Activated CD8-positive, alpha-beta T cell treated with anti-CD3 and anti-CD28 coated beads, Interleukin-2, amount 10 ng/mL, durations not matched to agents 7 days and 5 days (primary cell): ENCODE measurements at regions not wholly inside any gene's neighbourhood (a gene's known extent, or its start where the extent isn't known, plus 50 kb on each side); places are given as distances from the start of the nearest gene placed in this dataset.

ENCODE experiments used
- ATAC-seq: fragments of 150-1000 bp; cut with Tn5 transposase; one replicate; pipeline ENCODE4 v1.10.0; 2021; ENCODE audit warnings: moderate library complexity
- CTCF ChIA-PET: fragments of 350-600 bp; sonication (Branson Sonifier 250); formaldehyde crosslinking; loops from one replicate; lab custom pipeline; 2021; ENCODE audit warnings: antibody characterized with exemption; lab: Charles Lee
- POLR2A ChIA-PET: fragments of 350-600 bp; sonication (Branson Sonifier 250); formaldehyde crosslinking; loops from one replicate; lab custom pipeline; 2021; ENCODE audit warnings: antibody characterized with exemption; lab: Charles Lee
- DNase-seq: peaks from one replicate; pipeline ENCODE4 v3.0.0-alpha.2; 2020
- H3K27ac Mint-ChIP-seq: one replicate; pipeline ENCODE4 v1.8.0; 2021; ENCODE audit warnings: mild to moderate bottlenecking, mixed read lengths
- H3K27me3 Mint-ChIP-seq: one replicate; pipeline ENCODE4 v1.8.0; 2021; ENCODE audit warnings: low read depth, mixed read lengths
- H3K36me3 Mint-ChIP-seq: one replicate; pipeline ENCODE4 v1.8.0; 2021; ENCODE audit warnings: low read depth, mixed read lengths
- H3K4me1 Mint-ChIP-seq: one replicate; pipeline ENCODE4 v1.8.0; 2021; ENCODE audit warnings: low read depth, mixed read lengths
- H3K4me3 Mint-ChIP-seq: one replicate; pipeline ENCODE4 v1.8.0; 2021; ENCODE audit warnings: mild to moderate bottlenecking, mixed read lengths
- H3K9me3 Mint-ChIP-seq: one replicate; pipeline ENCODE4 v1.8.0; 2022; ENCODE audit warnings: mixed read lengths; ENCODE audit not compliant: insufficient read depth

- Mint-ChIP-seq H3K27me3 (peaks cover 17% of the 10 kb centered on the region), H3K9me3 (no peaks in the 10 kb centered on the region), H3K4me1 (peaks cover 30% of the 10 kb centered on the region), H3K4me3 (no peak overlapping the region), H3K36me3 (no peaks in the 10 kb centered on the region), H3K27ac (no peak overlapping the region)
- POLR2A ChIA-PET = no interaction called here
- CTCF ChIA-PET = no interaction called here
- ATAC-seq (no peak), DNase-seq (no peak)
These were observed 128.6 kb upstream of the SPACA1 start for GRCh38 chr6:87919001-87919400.

- H3K27ac Mint-ChIP-seq = no peak overlapping the region
- peaks cover 32% of the 10 kb centered on the region for H3K4me1 Mint-ChIP-seq
- H3K36me3 Mint-ChIP-seq = no peaks in the 10 kb centered on the region
- H3K9me3 Mint-ChIP-seq = no peaks in the 10 kb centered on the region
- peaks cover 17% of the 10 kb centered on the region for H3K27me3 Mint-ChIP-seq
- H3K4me3 Mint-ChIP-seq = no peak overlapping the region
- CTCF ChIA-PET = interaction anchor here (0.9 kb wide), 1 partner anchor 10 kb away, joined by 4 read pairs; no protein-coding TSS in a partner anchor
- POLR2A ChIA-PET = interaction anchor here (0.9 kb wide), 1 partner anchor 11 kb away, joined by 3 read pairs; no protein-coding TSS in a partner anchor
- ATAC-seq = no peak
- no peak for DNase-seq
These were observed 129.1 kb upstream of the SPACA1 start for GRCh38 chr6:87918461-87918941.

- POLR2A ChIA-PET = interaction anchor here (0.9 kb wide), 1 partner anchor 10 kb away, joined by 3 read pairs; no protein-coding TSS in a partner anchor
- CTCF ChIA-PET = interaction anchor here (0.9 kb wide), 1 partner anchor 11 kb away, joined by 4 read pairs; no protein-coding TSS in a partner anchor
- H3K4me1 Mint-ChIP-seq = peaks cover 28% of the 10 kb centered on the region
These were observed 129.8 kb upstream of the SPACA1 start for GRCh38 chr6:87917886-87918285.

GRCh38 chr6:87916446-87916845 lies 131.2 kb upstream of the SPACA1 start:
- H3K27me3 Mint-ChIP-seq = peaks cover 14% of the 10 kb centered on the region
- ATAC-seq (no peak), DNase-seq (no peak)
- ChIA-PET CTCF (interaction anchor here (1.0 kb wide), 1 partner anchor 10 kb away, joined by 3 read pairs; no protein-coding TSS in a partner anchor), POLR2A (no interaction called here)
- no peak overlapping the region for H3K4me3 Mint-ChIP-seq
- H3K4me1 Mint-ChIP-seq = peaks cover 23% of the 10 kb centered on the region
- no peak overlapping the region for H3K27ac Mint-ChIP-seq
- no peaks in the 10 kb centered on the region for H3K36me3 Mint-ChIP-seq
- no peaks in the 10 kb centered on the region for H3K9me3 Mint-ChIP-seq

More at GRCh38 chr6:87917886-87918285, 129.8 kb upstream of the SPACA1 start:
- ATAC-seq (no peak), DNase-seq (no peak)
- no peak overlapping the region for H3K4me3 Mint-ChIP-seq
- peaks cover 14% of the 10 kb centered on the region for H3K27me3 Mint-ChIP-seq
- H3K9me3 Mint-ChIP-seq = no peaks in the 10 kb centered on the region
- H3K36me3 Mint-ChIP-seq = no peaks in the 10 kb centered on the region
- no peak overlapping the region for H3K27ac Mint-ChIP-seq

GRCh38 chr6:87914637-87915395 lies 132.8 kb upstream of the SPACA1 start:
- DNase-seq (peak; percentile 60), ATAC-seq (peak; percentile 88)
- Mint-ChIP-seq H3K4me3 (no peak overlapping the region), H3K9me3 (no peaks in the 10 kb centered on the region), H3K36me3 (no peaks in the 10 kb centered on the region), H3K27me3 (peaks cover 21% of the 10 kb centered on the region), H3K27ac (no peak overlapping the region), H3K4me1 (peaks cover 23% of the 10 kb centered on the region)
- ChIA-PET POLR2A (no interaction called here), CTCF (interaction anchor here (0.7 to 0.9 kb wide), 2 partner anchors 82 to 254 kb away, joined by 3 read pairs; no protein-coding TSS in a partner anchor)

GRCh38 chr6:87913974-87914373 lies 133.7 kb upstream of the SPACA1 start:
- Mint-ChIP-seq H3K4me3 (no peak overlapping the region), H3K27ac (no peak overlapping the region), H3K36me3 (no peaks in the 10 kb centered on the region), H3K27me3 (peaks cover 22% of the 10 kb centered on the region), H3K9me3 (no peaks in the 10 kb centered on the region), H3K4me1 (peaks cover 27% of the 10 kb centered on the region)
- no peak for ATAC-seq
- ChIA-PET CTCF (interaction anchor here (0.8 to 0.9 kb wide), 2 partner anchors 31 to 82 kb away, joined by 3 read pairs; no protein-coding TSS in a partner anchor), POLR2A (no interaction called here)
- no peak for DNase-seq

GRCh38 chr6:87912102-87912501 lies 135.5 kb upstream of the SPACA1 start:
- Mint-ChIP-seq H3K27ac (no peak overlapping the region), H3K4me3 (no peak overlapping the region), H3K9me3 (no peaks in the 10 kb centered on the region), H3K27me3 (peaks cover 21% of the 10 kb centered on the region), H3K4me1 (peaks cover 45% of the 10 kb centered on the region), H3K36me3 (no peaks in the 10 kb centered on the region)
- POLR2A ChIA-PET = no interaction called here
- CTCF ChIA-PET = no interaction called here
- DNase-seq (no peak), ATAC-seq (no peak)

GRCh38 chr6:87909849-87910248 lies 137.8 kb upstream of the SPACA1 start:
- Mint-ChIP-seq H3K27me3 (peaks cover 27% of the 10 kb centered on the region), H3K4me3 (no peak overlapping the region), H3K36me3 (no peaks in the 10 kb centered on the region), H3K4me1 (peaks cover 41% of the 10 kb centered on the region), H3K27ac (no peak overlapping the region), H3K9me3 (no peaks in the 10 kb centered on the region)
- no peak for DNase-seq
- ATAC-seq = no peak
- ChIA-PET CTCF (interaction anchor here (1.0 kb wide), 1 partner anchor 774 kb away, joined by 3 read pairs; no protein-coding TSS in a partner anchor), POLR2A (no interaction called here)

GRCh38 chr6:87908978-87909811 lies 138.4 kb upstream of the SPACA1 start:
- Mint-ChIP-seq H3K4me3 (no peak overlapping the region), H3K36me3 (no peaks in the 10 kb centered on the region), H3K9me3 (no peaks in the 10 kb centered on the region), H3K27ac (no peak overlapping the region), H3K27me3 (peaks cover 27% of the 10 kb centered on the region), H3K4me1 (peaks cover 37% of the 10 kb centered on the region)
- ChIA-PET POLR2A (no interaction called here), CTCF (interaction anchor here (1.0 kb wide), 1 partner anchor 775 kb away, joined by 3 read pairs; no protein-coding TSS in a partner anchor)
- DNase-seq = no peak
- no peak for ATAC-seq

- POLR2A ChIA-PET = interaction anchor here (0.8 to 0.9 kb wide), 2 partner anchors 9 to 10 kb away, joined by 3 read pairs; no protein-coding TSS in a partner anchor
- H3K9me3 Mint-ChIP-seq = no peaks in the 10 kb centered on the region
- peaks cover 36% of the 10 kb centered on the region for H3K4me1 Mint-ChIP-seq
- peak overlapping the region; percentile 73 for H3K27ac Mint-ChIP-seq
- H3K4me3 Mint-ChIP-seq = no peak overlapping the region
- H3K36me3 Mint-ChIP-seq = no peaks in the 10 kb centered on the region
- peak; percentile 64 for DNase-seq
- peak; percentile 75 for ATAC-seq
- CTCF ChIA-PET = interaction anchor here (1.2 kb wide), 2 partner anchors 22 to 424 kb away, joined by 3 to 4 read pairs; no protein-coding TSS in a partner anchor
- H3K27me3 Mint-ChIP-seq = peaks cover 28% of the 10 kb centered on the region
These were observed 140.1 kb upstream of the SPACA1 start for GRCh38 chr6:87907521-87907920.

GRCh38 chr6:87905101-87905641 lies 142.5 kb upstream of the SPACA1 start:
- Mint-ChIP-seq H3K4me1 (peaks cover 33% of the 10 kb centered on the region), H3K27ac (no peak overlapping the region), H3K27me3 (peaks cover 23% of the 10 kb centered on the region), H3K36me3 (no peaks in the 10 kb centered on the region), H3K9me3 (no peaks in the 10 kb centered on the region), H3K4me3 (no peak overlapping the region)
- ChIA-PET CTCF (no interaction called here), POLR2A (interaction anchor here (0.6 kb wide), 1 partner anchor 541 kb away, joined by 4 read pairs; no protein-coding TSS in a partner anchor)
- ATAC-seq (no peak), DNase-seq (no peak)
